ENCODE measurements at regions not wholly inside any gene's neighbourhood (a gene's known extent, or its start where the extent isn't known, plus 50 kb on each side); places are given as distances from the start of the nearest gene placed in this dataset.

DNA sequence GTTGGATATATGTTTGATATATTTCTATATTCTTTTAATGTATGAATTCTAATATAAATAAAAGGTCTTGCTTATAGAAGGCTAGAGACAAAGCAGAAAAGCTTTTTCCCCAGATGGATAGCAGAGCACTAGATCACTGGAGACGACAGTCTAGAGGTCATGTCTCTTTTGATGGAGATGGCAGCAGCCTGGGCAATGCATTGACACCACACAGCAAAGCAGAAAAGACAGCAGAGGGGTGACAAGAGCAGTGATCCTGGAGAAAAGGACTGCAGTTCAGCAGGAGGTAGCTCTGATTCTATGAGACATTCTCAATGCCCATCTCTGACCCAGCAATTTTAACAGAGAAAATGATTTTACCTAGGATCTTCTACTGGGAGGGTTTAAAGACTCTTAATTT lies 210.6 kb downstream of the DTHD1 start:
- H2AFZ ChIP-seq (ENCODE audit: low read depth, low read length), result no peak overlapping the region
- H3K9ac ChIP-seq (replicated peaks; ENCODE audit: extremely low read depth, insufficient read depth, low read length), result no peak overlapping the region
- TF ChIP-seq POLR2AphosphoS5 (IDR thresholded peaks at IDR 0.05; ENCODE audit: insufficient read depth, low read depth, low read length) (no peak), EZH2 (IDR thresholded peaks at IDR 0.05; ENCODE audit: borderline replicate concordance, low read depth, low read length, severe bottlenecking) (no peak), GATA2 (IDR thresholded peaks at IDR 0.05; ENCODE audit: insufficient read depth, insufficient read length, low read depth, low read length) (no peak), MYC (IDR thresholded peaks at IDR 0.05; ENCODE audit: low read depth, low read length) (no peak), JUN (IDR thresholded peaks at IDR 0.05; ENCODE audit: borderline replicate concordance, insufficient read depth, insufficient read length, low read depth) (no peak), FOS (IDR thresholded peaks at IDR 0.05; ENCODE audit: borderline replicate concordance, insufficient read depth, low read length) (no peak), POLR2A (IDR thresholded peaks at IDR 0.05; ENCODE audit: low read depth, low read length) (no peak)
- TF ChIP-seq, protein P1, sequence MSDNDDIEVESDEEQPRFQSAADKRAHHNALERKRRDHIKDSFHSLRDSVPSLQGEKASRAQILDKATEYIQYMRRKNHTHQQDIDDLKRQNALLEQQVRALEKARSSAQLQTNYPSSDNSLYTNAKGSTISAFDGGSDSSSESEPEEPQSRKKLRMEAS (IDR thresholded peaks at IDR 0.05; ENCODE audit: insufficient read depth, insufficient read length), result no peak
- TF ChIP-seq, protein P2, sequence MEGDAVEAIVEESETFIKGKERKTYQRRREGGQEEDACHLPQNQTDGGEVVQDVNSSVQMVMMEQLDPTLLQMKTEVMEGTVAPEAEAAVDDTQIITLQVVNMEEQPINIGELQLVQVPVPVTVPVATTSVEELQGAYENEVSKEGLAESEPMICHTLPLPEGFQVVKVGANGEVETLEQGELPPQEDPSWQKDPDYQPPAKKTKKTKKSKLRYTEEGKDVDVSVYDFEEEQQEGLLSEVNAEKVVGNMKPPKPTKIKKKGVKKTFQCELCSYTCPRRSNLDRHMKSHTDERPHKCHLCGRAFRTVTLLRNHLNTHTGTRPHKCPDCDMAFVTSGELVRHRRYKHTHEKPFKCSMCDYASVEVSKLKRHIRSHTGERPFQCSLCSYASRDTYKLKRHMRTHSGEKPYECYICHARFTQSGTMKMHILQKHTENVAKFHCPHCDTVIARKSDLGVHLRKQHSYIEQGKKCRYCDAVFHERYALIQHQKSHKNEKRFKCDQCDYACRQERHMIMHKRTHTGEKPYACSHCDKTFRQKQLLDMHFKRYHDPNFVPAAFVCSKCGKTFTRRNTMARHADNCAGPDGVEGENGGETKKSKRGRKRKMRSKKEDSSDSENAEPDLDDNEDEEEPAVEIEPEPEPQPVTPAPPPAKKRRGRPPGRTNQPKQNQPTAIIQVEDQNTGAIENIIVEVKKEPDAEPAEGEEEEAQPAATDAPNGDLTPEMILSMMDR (IDR thresholded peaks at IDR 0.05; ENCODE audit: extremely low read depth in 1 of 2, insufficient read depth in 1 of 2, low read depth in 1 of 2, low read length in 2 of 2), result no peak
- no peaks in the 10 kb centered on the region for H4K20me1 ChIP-seq (replicated peaks; ENCODE audit: control insufficient read depth, extremely low read depth, insufficient read depth, low read length)
- no peaks in the 10 kb centered on the region for H3K36me3 ChIP-seq (ENCODE audit: control insufficient read depth in 2 of 2, extremely low read depth in 1 of 2, insufficient read depth in 2 of 2, low read length in 2 of 2)
- no peak overlapping the region for H3K27ac ChIP-seq (ENCODE audit: insufficient read depth, low read depth, low read length)
- DNase-seq (ENCODE audit: low read depth, low spot score) (no peak), FAIRE-seq (no peak)
- POLR2A ChIA-PET, result no interaction called here
- H3K27me3 ChIP-seq (ENCODE audit: control insufficient read depth in 2 of 2, insufficient read depth in 2 of 2, low read length in 2 of 2), result no peaks in the 10 kb centered on the region
- no peaks in the 10 kb centered on the region for H3K79me2 ChIP-seq (ENCODE audit: control insufficient read depth, insufficient read depth, low read length)
- H3K9me3 ChIP-seq (replicated peaks; ENCODE audit: control insufficient read depth, insufficient read depth, low read length), result no peaks in the 10 kb centered on the region
- CTCF ChIA-PET, result no interaction called here
- no TSS peak for BruUV-seq (replicated peaks)
- no peaks in the 10 kb centered on the region for H3K9me1 ChIP-seq (replicated peaks; ENCODE audit: control insufficient read depth, extremely low read depth, insufficient read depth, low read length)
- H3K4me1 ChIP-seq (ENCODE audit: control insufficient read depth, extremely low read depth, insufficient read depth, low read length), result peaks cover 2% of the 10 kb centered on the region
- no peak overlapping the region for H3K4me2 ChIP-seq (ENCODE audit: insufficient read depth, low read length)
- dilution Hi-C loops (cut with MboI; ENCODE audit: extremely low pct_ligation_motif_present, low sequenced_read_pairs) (no loop called here), intact Hi-C loops (cut with micrococcal nuclease) (no loop called here)
- H3K4me3 ChIP-seq (replicated peaks in 1 of 3; ENCODE audit: insufficient read depth in 1 of 3, low read depth in 1 of 3, low read length in 3 of 3), result no peak overlapping the region
